Lower lobe of right lung (tissue), 2 donors: ENCODE measurements at regions not wholly inside any gene's neighbourhood (a gene's known extent, or its start where the extent isn't known, plus 50 kb on each side); places are given as distances from the start of the nearest gene placed in this dataset.
"Not testable (repeated sequence)": the region's sequence is repeated elsewhere in the genome, so short reads cannot be mapped to it uniquely, and the experiment has no call there.

Experiments
- ATAC-seq, 2 donors: fragments of 200-7000 bp; cut with Tn5 transposase; one replicate each; pipeline ENCODE4 v1.9.1; 2020 to 2022; ENCODE audit warnings: mild to moderate bottlenecking in 2 of 2, moderate library complexity in 2 of 2
- DNase-seq: peaks from one replicate; pipeline ENCODE4 v3.0.0-alpha.2; 2020
- H3K27ac ChIP-seq: fragments of 200-600 bp; one replicate; pipeline ENCODE4 v1.8.0; 2022
- H3K27me3 ChIP-seq: fragments of 200-600 bp; one replicate; pipeline ENCODE4 v1.8.0; 2022; ENCODE audit warnings: low read depth
- H3K36me3 ChIP-seq: fragments of 200-600 bp; one replicate; pipeline ENCODE4 v1.8.0; 2022; ENCODE audit warnings: mild to moderate bottlenecking
- H3K4me1 ChIP-seq: fragments of 200-600 bp; one replicate; pipeline ENCODE4 v1.8.0; 2022
- H3K4me3 ChIP-seq: fragments of 200-600 bp; one replicate; pipeline ENCODE4 v1.8.0; 2022; ENCODE audit warnings: mild to moderate bottlenecking
- H3K9me3 ChIP-seq: fragments of 200-600 bp; one replicate; pipeline ENCODE4 v1.8.0; 2022
- CTCF ChIP-seq: fragments of 200-600 bp; IDR thresholded peaks from one replicate; pipeline ENCODE4 v1.8.0; 2022; ENCODE audit warnings: antibody characterized with exemption, mild to moderate bottlenecking
- intact Hi-C: fragments of 100-400 bp; cut with DNase I; formaldehyde crosslinking; loops from one replicate; pipeline ENCODE4 v1.11.0; 2022
- donor health status: DM: no; HTN: yes; CAD: no; lungs with severe emphysema.

GRCh38 chrX:115968436-115969252 lies 201.9 kb upstream of the AGTR2 start:
- peak; percentile 62 for DNase-seq
- peak overlapping the region; percentile 65 for H3K27ac ChIP-seq
- TF ChIP-seq CTCF = no peak
- peak overlapping the region; percentile 50 for H3K4me3 ChIP-seq
- H3K36me3 ChIP-seq = no peaks in the 10 kb centered on the region
- ATAC-seq = peak; percentile 92 to 93
- H3K9me3 ChIP-seq = no peaks in the 10 kb centered on the region
- H3K27me3 ChIP-seq = no peaks in the 10 kb centered on the region
- no peaks in the 10 kb centered on the region for H3K4me1 ChIP-seq
- intact Hi-C loops = no loop called here

- ATAC-seq = no peak
- no peak for TF ChIP-seq CTCF
Observed at GRCh38 chrX:115970718-115971117, 199.8 kb upstream of the AGTR2 start.

GRCh38 chrX:115972717-115973116 lies 197.8 kb upstream of the AGTR2 start:
- no peak for DNase-seq
- no peak for ATAC-seq
- intact Hi-C loops = no loop called here
- Histone ChIP-seq H3K4me1 (no peaks in the 10 kb centered on the region), H3K27ac (no peak overlapping the region), H3K27me3 (no peaks in the 10 kb centered on the region), H3K4me3 (no peak overlapping the region), H3K36me3 (no peaks in the 10 kb centered on the region), H3K9me3 (no peaks in the 10 kb centered on the region)
- no peak for TF ChIP-seq CTCF

More at GRCh38 chrX:115970718-115971117, 199.8 kb upstream of the AGTR2 start:
- H3K27me3 ChIP-seq = no peaks in the 10 kb centered on the region
- no peaks in the 10 kb centered on the region for H3K4me1 ChIP-seq
- no peaks in the 10 kb centered on the region for H3K36me3 ChIP-seq
- H3K27ac ChIP-seq = no peak overlapping the region
- intact Hi-C loops = no loop called here
- no peak overlapping the region for H3K4me3 ChIP-seq
- no peaks in the 10 kb centered on the region for H3K9me3 ChIP-seq
- no peak for DNase-seq

GRCh38 chrX:115978068-115978467 lies 192.5 kb upstream of the AGTR2 start:
- intact Hi-C loops = no loop called here
- DNase-seq (no peak), ATAC-seq (no peak)
- Histone ChIP-seq H3K36me3 (no peaks in the 10 kb centered on the region), H3K27ac (no peak overlapping the region), H3K27me3 (no peaks in the 10 kb centered on the region), H3K4me1 (no peaks in the 10 kb centered on the region), H3K9me3 (no peaks in the 10 kb centered on the region), H3K4me3 (no peak overlapping the region)
- TF ChIP-seq CTCF = no peak

- H3K36me3 ChIP-seq, H3K4me3 ChIP-seq, H3K9me3 ChIP-seq, H3K4me1 ChIP-seq, intact Hi-C loops, ATAC-seq, H3K27ac ChIP-seq, H3K27me3 ChIP-seq: not testable (repeated sequence)
- DNase-seq = peak; percentile 41
Observed at GRCh38 chrX:115983148-115983547, 187.4 kb upstream of the AGTR2 start.

GRCh38 chrX:115987464-115987863 lies 183.1 kb upstream of the AGTR2 start:
- ATAC-seq, DNase-seq, intact Hi-C loops: not testable (repeated sequence)

More at GRCh38 chrX:115987464-115987863, 183.1 kb upstream of the AGTR2 start:
- not testable (repeated sequence) for H3K27ac ChIP-seq, H3K27me3 ChIP-seq, H3K4me1 ChIP-seq, H3K36me3 ChIP-seq, H3K9me3 ChIP-seq, H3K4me3 ChIP-seq
